HG03565 (cell line): ENCODE measurements at regions not wholly inside any gene's neighbourhood (a gene's known extent, or its start where the extent isn't known, plus 50 kb on each side); places are given as distances from the start of the nearest gene placed in this dataset.
"Not testable (repeated sequence)": the region's sequence is repeated elsewhere in the genome, so short reads cannot be mapped to it uniquely, and the experiment has no call there.

ENCODE experiments used
- ATAC-seq: cut with Tn5 transposase; IDR thresholded peaks from one replicate; pipeline ENCODE4 v1.9.1; 2021; ENCODE audit warnings: mild to moderate bottlenecking, moderate library complexity; ENCODE audit not compliant: unreplicated experiment

- ATAC-seq = no peak
Measured at GRCh38 chr9:102941868-102942267, 53.3 kb upstream of the CYLC2 start.

GRCh38 chr9:102922526-102922925 is 72.6 kb upstream of the CYLC2 start:
- no peak for ATAC-seq

- ATAC-seq = no peak
Measured at GRCh38 chr9:102911185-102911584, 83.9 kb upstream of the CYLC2 start.

- not testable (repeated sequence) for ATAC-seq
Measured at GRCh38 chr9:102905795-102906194, 89.3 kb upstream of the CYLC2 start.

GRCh38 chr9:102892025-102892424 is 103.1 kb upstream of the CYLC2 start:
- no peak for ATAC-seq

GRCh38 chr9:102888747-102889146 is 106.4 kb upstream of the CYLC2 start:
- not testable (repeated sequence) for ATAC-seq

GRCh38 chr9:102875687-102876086 is 119.4 kb upstream of the CYLC2 start:
- no peak for ATAC-seq

- no peak for ATAC-seq
Measured at GRCh38 chr9:102867488-102867887, 127.6 kb upstream of the CYLC2 start.

GRCh38 chr9:102862478-102862877 is 132.7 kb upstream of the CYLC2 start:
- ATAC-seq = no peak

GRCh38 chr9:102855641-102856040 is 139.5 kb upstream of the CYLC2 start:
- no peak for ATAC-seq

GRCh38 chr9:102845827-102846371 is 149.2 kb upstream of the CYLC2 start:
- ATAC-seq = no peak

GRCh38 chr9:102844716-102845115 is 150.4 kb upstream of the CYLC2 start:
- ATAC-seq = no peak

GRCh38 chr9:102842423-102842822 is 152.7 kb upstream of the CYLC2 start:
- no peak for ATAC-seq

GRCh38 chr9:102841376-102841775 is 153.8 kb upstream of the CYLC2 start:
- ATAC-seq = no peak

GRCh38 chr9:102840335-102840734 is 154.8 kb upstream of the CYLC2 start:
- no peak for ATAC-seq

GRCh38 chr9:102832814-102833213 is 162.3 kb upstream of the CYLC2 start:
- ATAC-seq = no peak

GRCh38 chr9:102796244-102796643 is 198.9 kb upstream of the CYLC2 start:
- no peak for ATAC-seq

- ATAC-seq = no peak
Measured at GRCh38 chr9:102795532-102795931, 199.6 kb upstream of the CYLC2 start.

- no peak for ATAC-seq
Measured at GRCh38 chr9:102779356-102779755, 215.8 kb upstream of the CYLC2 start.

- no peak for ATAC-seq
Measured at GRCh38 chr9:102778746-102779145, 216.4 kb upstream of the CYLC2 start.

- no peak for ATAC-seq
Measured at GRCh38 chr9:102770704-102771103, 224.4 kb upstream of the CYLC2 start.

- ATAC-seq = no peak
Measured at GRCh38 chr9:102769307-102769706, 225.8 kb upstream of the CYLC2 start.

GRCh38 chr9:102768002-102768401 is 227.1 kb upstream of the CYLC2 start:
- no peak for ATAC-seq
